ENCODE measurements at regions not wholly inside any gene's neighbourhood (a gene's known extent, or its start where the extent isn't known, plus 50 kb on each side); places are given as distances from the start of the nearest gene placed in this dataset.

DNA sequence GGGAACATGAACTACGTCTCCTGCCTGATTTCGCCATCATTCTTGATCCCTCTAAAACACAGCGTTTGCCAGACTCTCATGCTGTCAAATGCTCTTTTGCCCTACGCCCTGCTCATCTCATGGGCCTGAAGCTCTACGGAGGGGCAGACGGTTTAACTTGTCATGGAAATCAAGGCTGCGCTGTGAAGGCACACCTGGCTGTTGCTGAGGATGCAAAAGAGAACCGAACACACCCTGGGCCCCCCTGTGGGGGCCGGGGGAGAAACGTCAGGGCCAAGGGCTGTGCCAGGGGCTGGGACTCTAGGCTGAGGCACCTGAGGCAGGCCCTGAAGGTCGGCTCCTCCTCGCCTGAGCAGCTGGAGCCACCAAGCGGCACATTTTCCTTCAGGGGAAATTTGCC is 957.2 kb downstream of the BRD1 start:
- H3K27ac ChIP-seq = no peak overlapping the region
- peaks cover 0 to 19% (median 9%) of the 10 kb centered on the region in 4 donors for H3K9me3 ChIP-seq
- TF ChIP-seq POLR2AphosphoS5 (IDR thresholded peaks at IDR 0.05) = no peak
- no peak for TF ChIP-seq POLR2A (IDR thresholded peaks at IDR 0.05)
- TF ChIP-seq EP300 (IDR thresholded peaks at IDR 0.05) = no peak
- TF ChIP-seq, protein P1, sequence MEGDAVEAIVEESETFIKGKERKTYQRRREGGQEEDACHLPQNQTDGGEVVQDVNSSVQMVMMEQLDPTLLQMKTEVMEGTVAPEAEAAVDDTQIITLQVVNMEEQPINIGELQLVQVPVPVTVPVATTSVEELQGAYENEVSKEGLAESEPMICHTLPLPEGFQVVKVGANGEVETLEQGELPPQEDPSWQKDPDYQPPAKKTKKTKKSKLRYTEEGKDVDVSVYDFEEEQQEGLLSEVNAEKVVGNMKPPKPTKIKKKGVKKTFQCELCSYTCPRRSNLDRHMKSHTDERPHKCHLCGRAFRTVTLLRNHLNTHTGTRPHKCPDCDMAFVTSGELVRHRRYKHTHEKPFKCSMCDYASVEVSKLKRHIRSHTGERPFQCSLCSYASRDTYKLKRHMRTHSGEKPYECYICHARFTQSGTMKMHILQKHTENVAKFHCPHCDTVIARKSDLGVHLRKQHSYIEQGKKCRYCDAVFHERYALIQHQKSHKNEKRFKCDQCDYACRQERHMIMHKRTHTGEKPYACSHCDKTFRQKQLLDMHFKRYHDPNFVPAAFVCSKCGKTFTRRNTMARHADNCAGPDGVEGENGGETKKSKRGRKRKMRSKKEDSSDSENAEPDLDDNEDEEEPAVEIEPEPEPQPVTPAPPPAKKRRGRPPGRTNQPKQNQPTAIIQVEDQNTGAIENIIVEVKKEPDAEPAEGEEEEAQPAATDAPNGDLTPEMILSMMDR (IDR thresholded peaks at IDR 0.05) = no peak
- 76 to 87% (median 81%) methylated on average over 13 of the region's 13 CpGs for WGBS, 5 donors
- H3K27me3 ChIP-seq = peaks cover 0 to 60% (median 10%) of the 10 kb centered on the region in 3 donors
- no peak for DNase-seq
- H3K4me1 ChIP-seq = no peaks in the 10 kb centered on the region
- H3K36me3 ChIP-seq = no peaks in the 10 kb centered on the region
- intact Hi-C loops (cut with DNase I; ENCODE audit: low total_unique reads) = no loop called here
- no peak overlapping the region for H3K4me3 ChIP-seq

DNA sequence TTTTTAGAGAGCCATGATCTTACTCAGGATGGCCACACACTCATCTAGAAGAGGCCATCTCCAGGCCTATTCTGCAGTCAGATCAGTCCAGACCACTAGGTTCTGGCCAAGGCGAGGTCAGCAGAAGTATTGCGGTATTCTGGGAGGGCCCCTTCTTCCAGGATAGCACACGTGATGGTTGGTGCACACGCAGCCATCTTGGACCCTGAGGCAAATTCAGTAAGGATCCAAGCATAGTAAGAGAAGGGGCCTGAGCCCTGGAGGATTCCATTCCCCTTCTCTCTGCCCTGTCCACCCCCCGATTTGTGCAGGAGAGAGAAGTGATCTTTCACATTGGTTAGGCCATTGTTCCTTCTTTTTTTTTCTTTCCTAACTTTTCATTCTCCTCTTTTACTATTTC is 957.9 kb downstream of the BRD1 start:
- Histone ChIP-seq H3K36me3 (no peaks in the 10 kb centered on the region), H3K27me3 (peaks cover 0 to 58% (median 5%) of the 10 kb centered on the region in 3 donors), H3K4me1 (no peaks in the 10 kb centered on the region), H3K27ac (no peak overlapping the region), H3K9me3 (peaks cover 0 to 19% (median 9%) of the 10 kb centered on the region in 4 donors), H3K4me3 (no peak overlapping the region)
- intact Hi-C loops (cut with DNase I; ENCODE audit: low total_unique reads) = loop anchor here (10.0 kb wide), 1 partner anchor 65 kb away; no protein-coding TSS in a partner anchor
- DNase-seq = no peak
- 87 to 94% (median 88%) methylated on average over 5 of the region's 5 CpGs for WGBS, 5 donors
- TF ChIP-seq, protein P1 (IDR thresholded peaks at IDR 0.05) = no peak
- no peak for TF ChIP-seq EP300 (IDR thresholded peaks at IDR 0.05)
- TF ChIP-seq POLR2AphosphoS5 (IDR thresholded peaks at IDR 0.05) = no peak
- TF ChIP-seq POLR2A (IDR thresholded peaks at IDR 0.05) = no peak

DNA sequence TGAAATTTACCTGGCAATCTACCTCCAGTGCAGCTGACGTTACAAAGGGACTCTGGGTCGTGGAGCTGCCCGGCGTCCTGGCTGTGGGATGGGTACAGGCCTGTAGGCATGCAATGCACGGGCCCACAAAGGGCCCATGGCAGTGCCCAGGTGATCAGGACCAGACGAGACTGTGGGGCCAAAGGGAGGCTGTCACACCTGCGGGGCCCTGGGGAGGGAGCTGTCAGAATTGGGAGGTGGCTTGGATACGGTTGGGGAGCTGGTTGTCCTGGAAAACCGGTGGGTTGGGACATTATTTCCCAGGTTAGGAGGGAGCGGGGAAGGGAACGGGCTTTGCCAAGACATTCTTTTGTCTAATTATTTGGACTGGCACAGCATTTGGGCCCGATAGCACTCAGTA is 958.5 kb downstream of the BRD1 start:
- no peak for TF ChIP-seq POLR2AphosphoS5 (IDR thresholded peaks at IDR 0.05)
- no peak for TF ChIP-seq EP300 (IDR thresholded peaks at IDR 0.05)
- TF ChIP-seq, protein P1 (IDR thresholded peaks at IDR 0.05) = no peak
- no peak for TF ChIP-seq POLR2A (IDR thresholded peaks at IDR 0.05)
- intact Hi-C loops (cut with DNase I; ENCODE audit: low total_unique reads) = loop anchor here (10.0 kb wide), 1 partner anchor 64 kb away; no protein-coding TSS in a partner anchor
- H3K27ac ChIP-seq = no peak overlapping the region
- H3K36me3 ChIP-seq = no peaks in the 10 kb centered on the region
- H3K4me1 ChIP-seq = no peaks in the 10 kb centered on the region
- H3K4me3 ChIP-seq = no peak overlapping the region
- peaks cover 0 to 63% (median 5%) of the 10 kb centered on the region in 3 donors for H3K27me3 ChIP-seq
- WGBS, 5 donors = 71 to 83% (median 81%) methylated on average over 12 of the region's 12 CpGs
- DNase-seq = no peak
- H3K9me3 ChIP-seq = peaks cover 0 to 19% (median 9%) of the 10 kb centered on the region in 4 donors

DNA sequence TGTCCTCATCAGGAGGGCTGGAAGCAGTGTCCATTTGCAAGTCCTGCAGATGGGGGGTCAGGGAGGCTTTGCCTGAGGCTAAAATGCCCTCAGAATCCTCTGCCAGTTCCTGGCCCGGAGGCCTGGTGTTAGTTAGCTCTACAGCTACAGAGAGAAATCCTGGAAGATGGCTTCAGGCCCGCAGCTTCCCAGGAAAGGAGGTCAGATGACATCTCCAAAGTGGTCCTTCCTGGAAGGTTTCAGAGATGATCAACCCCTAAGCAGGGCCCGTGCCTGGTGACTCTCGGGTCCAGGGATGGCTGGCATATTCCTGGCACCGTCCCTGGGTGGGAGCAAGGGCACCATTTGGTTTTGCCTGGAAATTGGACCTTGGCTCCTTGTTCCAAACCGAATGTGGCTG is 959.1 kb downstream of the BRD1 start:
- Histone ChIP-seq H3K27me3 (peaks cover 0 to 69% (median 5%) of the 10 kb centered on the region in 3 donors), H3K36me3 (no peaks in the 10 kb centered on the region), H3K4me3 (no peak overlapping the region), H3K9me3 (peaks cover 0 to 19% (median 9%) of the 10 kb centered on the region in 4 donors), H3K4me1 (no peaks in the 10 kb centered on the region), H3K27ac (no peak overlapping the region)
- intact Hi-C loops (cut with DNase I; ENCODE audit: low total_unique reads) = loop anchor here (10.0 kb wide), 1 partner anchor 64 kb away; no protein-coding TSS in a partner anchor
- TF ChIP-seq POLR2AphosphoS5 (IDR thresholded peaks at IDR 0.05) = no peak
- TF ChIP-seq, protein P1 (IDR thresholded peaks at IDR 0.05) = no peak
- TF ChIP-seq POLR2A (IDR thresholded peaks at IDR 0.05) = no peak
- no peak for TF ChIP-seq EP300 (IDR thresholded peaks at IDR 0.05)
- 45 to 70% (median 62%) methylated on average over 6 of the region's 6 CpGs for WGBS, 5 donors
- DNase-seq = no peak
